ENCODE measurements at regions not wholly inside any gene's neighbourhood (a gene's known extent, or its start where the extent isn't known, plus 50 kb on each side); places are given as distances from the start of the nearest gene placed in this dataset.
"Not testable (repeated sequence)": the region's sequence is repeated elsewhere in the genome, so short reads cannot be mapped to it uniquely, and the experiment has no call there.

- TF ChIP-seq CTCF, POLR2A (IDR thresholded peaks at IDR 0.05): not testable (repeated sequence)
Measured at GRCh38 chr4:79696534-79696933, 288.5 kb upstream of the GK2 start.

All from thyroid gland (tissue), 4 donors.